Frontal cortex (tissue), 3 donors: ENCODE measurements at regions not wholly inside any gene's neighbourhood (a gene's known extent, or its start where the extent isn't known, plus 50 kb on each side); places are given as distances from the start of the nearest gene placed in this dataset.
"Not testable (repeated sequence)": the region's sequence is repeated elsewhere in the genome, so short reads cannot be mapped to it uniquely, and the experiment has no call there.

ENCODE experiments used
- DNase-seq, 2 donors: peaks; one replicate each; pipeline ENCODE4 v3.0.0; 2012; ENCODE audit warnings: low spot score in 2 of 2
- FAIRE-seq: peaks from 2 replicates; lab custom pipeline; 2012; peaks lifted over from hg19 to GRCh38; lab: Jason Lieb, UNC
- donor health status: control.
- donor health status: control.
- donor health status: control.

DNA sequence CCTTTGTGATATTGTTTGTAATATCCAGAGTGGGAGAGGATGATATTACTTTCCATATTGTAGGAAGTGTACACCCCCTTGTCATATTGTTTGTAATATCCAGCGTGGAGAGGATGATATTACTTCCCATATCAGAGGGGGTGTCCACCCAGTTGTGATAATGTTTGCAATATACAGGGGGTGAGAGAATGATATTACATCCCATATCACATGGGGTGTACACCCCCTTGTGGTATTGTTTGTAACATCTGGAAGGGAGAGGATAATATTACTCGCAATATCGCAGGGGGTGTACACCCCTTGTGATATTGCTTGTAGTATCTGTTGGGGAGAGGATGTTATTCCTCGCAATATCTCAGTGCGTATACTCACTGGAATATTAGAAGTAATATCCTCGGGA is 61.5 kb downstream of the PRSS23 start:
- no peak for DNase-seq
- no peak for FAIRE-seq

DNA sequence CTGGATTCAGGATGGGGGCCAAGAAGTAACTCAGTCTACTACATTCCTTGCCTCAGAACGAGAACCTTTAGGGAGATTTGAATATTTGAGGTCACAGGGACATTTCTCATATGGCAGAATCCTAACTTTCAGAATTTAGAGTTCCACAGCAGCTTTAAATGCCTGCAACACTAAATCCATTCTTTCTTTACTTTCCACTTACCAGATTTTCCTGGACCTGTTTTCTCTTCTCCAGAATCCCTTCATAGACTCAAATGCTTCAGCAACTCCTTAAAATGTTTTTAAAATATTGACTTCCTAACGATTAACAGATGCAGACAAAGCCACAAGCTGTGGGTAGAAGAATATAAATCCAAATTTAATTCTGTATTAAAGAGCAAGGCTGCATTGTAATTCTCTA is 63.1 kb downstream of the PRSS23 start:
- FAIRE-seq (no peak), DNase-seq (no peak)

DNA sequence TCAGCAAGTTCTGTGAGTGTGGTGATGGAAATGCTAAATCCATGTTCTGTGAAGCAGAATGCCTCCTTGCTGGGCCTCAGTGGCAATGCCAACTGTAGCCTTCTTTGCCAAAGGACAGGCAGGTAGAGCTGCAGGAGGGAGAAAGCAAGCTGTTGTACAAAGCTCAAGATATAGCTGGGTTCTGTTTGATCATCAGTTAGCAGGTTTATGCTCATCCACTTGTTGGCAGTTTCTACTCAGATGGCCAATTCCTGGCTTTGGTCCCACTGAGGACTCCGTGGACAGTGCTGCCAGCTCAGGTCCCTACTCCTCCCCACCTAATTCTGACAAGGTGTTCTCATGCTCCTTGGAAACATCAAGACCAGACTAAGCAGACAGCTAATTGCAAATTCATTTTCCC is 65.1 kb downstream of the PRSS23 start:
- FAIRE-seq: no peak
- no peak for DNase-seq

DNA sequence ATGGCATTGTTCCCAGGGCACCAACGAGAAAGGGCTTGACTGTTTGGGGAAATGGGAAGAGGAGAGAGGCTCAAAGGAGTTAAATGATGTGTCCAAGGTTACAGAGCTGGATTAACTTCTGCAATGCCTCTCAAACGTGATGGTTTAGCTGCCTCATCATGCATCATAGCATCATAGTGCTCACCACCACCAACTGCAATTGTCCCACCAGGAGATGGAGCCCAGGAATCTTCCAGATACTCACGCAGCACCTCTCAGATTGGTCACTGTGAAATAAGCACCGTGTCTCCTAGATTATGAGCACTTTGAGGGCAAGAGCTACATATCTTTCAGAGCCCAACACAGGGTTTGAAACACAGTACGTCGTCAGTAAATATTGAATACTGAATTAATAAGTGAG is 69.2 kb downstream of the PRSS23 start:
- no peak for DNase-seq
- FAIRE-seq: no peak

- FAIRE-seq (no peak), DNase-seq (peak; percentile 29 to 46)
Measured at GRCh38 chr11:86869966-86870570, 69.7 kb downstream of the PRSS23 start.

- FAIRE-seq (no peak), DNase-seq (no peak)
Measured at GRCh38 chr11:86873573-86874083, 73.3 kb downstream of the PRSS23 start.

- FAIRE-seq (no peak), DNase-seq (no peak)
Measured at GRCh38 chr11:86874304-86875056, 74.1 kb downstream of the PRSS23 start.

DNA sequence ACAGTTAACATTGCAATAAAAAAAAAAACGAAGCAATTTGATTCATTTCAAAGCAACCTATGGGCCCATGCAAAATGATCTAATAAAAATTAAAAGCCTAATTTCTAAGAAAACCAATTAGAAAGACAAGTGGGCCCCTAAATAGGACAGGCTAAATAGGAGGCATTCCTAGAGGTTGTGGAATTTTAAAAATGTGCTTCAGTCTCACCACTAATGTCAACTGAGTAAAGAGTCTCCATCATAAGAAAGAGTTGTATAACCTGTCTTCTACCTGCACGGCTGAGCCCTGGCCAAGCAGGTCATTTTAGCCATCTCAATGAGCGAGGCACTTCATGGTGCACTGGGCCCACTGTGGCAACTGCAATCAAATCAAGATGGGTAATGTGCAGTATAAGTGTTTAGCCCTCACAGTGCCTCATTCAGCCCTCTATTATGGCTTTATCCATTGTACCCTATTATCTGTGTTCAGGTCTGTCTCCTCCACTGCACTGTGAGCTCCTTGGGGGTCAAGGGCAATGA is 76.4 kb downstream of the PRSS23 start:
- DNase-seq (no peak), FAIRE-seq (no peak)

- no peak for FAIRE-seq
- no peak for DNase-seq
Measured at GRCh38 chr11:86877503-86877902, 77.2 kb downstream of the PRSS23 start.

GRCh38 chr11:86879241-86879640 is 76.0 kb downstream of the FZD4 start:
- FAIRE-seq: not testable (repeated sequence)

DNA sequence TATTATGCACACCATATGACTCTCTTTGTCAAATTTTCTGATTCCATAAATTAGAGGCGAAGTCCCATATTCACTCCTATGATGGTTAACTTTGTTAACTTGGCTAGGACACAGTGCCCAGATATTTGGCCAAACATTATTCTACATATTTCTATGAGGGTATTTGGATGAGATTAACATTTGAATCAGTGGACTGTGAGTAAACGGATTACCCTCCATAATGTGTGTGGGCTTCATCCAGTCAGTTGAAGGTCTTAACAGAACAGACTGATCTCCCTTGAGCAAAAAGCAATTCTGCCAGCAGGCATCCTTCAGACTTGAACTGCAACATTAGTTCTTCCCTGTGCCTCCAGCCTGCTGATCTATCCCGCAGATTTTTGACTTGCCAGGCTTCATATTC is 69.9 kb downstream of the FZD4 start:
- no peak for FAIRE-seq

More at GRCh38 chr11:86879241-86879640, 76.0 kb downstream of the FZD4 start:
- DNase-seq: not testable (repeated sequence)

GRCh38 chr11:86888164-86889000 is 66.8 kb downstream of the FZD4 start:
- FAIRE-seq (no peak), DNase-seq (no peak)

More for the DNA sequence above, 69.9 kb downstream of the FZD4 start:
- no peak for DNase-seq

- DNase-seq (no peak), FAIRE-seq (no peak)
Measured at GRCh38 chr11:86889001-86889341, 66.2 kb downstream of the FZD4 start.

GRCh38 chr11:86891036-86891435 is 64.2 kb downstream of the FZD4 start:
- DNase-seq (no peak), FAIRE-seq (no peak)

DNA sequence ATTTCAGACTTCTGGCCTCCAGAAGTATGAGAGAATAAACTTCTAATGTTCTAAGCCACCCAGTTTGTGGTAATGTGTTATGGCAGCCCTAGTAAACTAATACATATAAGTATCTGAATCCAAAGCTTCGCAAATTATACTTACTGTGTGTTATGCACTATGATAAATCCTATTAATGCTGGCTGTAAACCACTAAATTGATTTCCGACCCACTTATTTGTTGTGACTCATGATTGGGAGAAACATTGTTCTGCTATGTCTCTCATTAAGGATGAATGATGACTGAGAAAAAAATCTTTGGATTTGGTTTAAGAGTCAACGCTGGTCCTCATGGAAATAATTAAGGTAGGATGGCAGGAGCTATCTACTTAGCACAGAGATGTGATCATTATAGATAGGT is 62.0 kb downstream of the FZD4 start:
- FAIRE-seq: no peak
- DNase-seq: no peak
